ENCODE measurements at regions not wholly inside any gene's neighbourhood (a gene's known extent, or its start where the extent isn't known, plus 50 kb on each side); places are given as distances from the start of the nearest gene placed in this dataset.

- no peak overlapping the region for H3K4me3 Mint-ChIP-seq
- TF ChIP-seq, protein P1, sequence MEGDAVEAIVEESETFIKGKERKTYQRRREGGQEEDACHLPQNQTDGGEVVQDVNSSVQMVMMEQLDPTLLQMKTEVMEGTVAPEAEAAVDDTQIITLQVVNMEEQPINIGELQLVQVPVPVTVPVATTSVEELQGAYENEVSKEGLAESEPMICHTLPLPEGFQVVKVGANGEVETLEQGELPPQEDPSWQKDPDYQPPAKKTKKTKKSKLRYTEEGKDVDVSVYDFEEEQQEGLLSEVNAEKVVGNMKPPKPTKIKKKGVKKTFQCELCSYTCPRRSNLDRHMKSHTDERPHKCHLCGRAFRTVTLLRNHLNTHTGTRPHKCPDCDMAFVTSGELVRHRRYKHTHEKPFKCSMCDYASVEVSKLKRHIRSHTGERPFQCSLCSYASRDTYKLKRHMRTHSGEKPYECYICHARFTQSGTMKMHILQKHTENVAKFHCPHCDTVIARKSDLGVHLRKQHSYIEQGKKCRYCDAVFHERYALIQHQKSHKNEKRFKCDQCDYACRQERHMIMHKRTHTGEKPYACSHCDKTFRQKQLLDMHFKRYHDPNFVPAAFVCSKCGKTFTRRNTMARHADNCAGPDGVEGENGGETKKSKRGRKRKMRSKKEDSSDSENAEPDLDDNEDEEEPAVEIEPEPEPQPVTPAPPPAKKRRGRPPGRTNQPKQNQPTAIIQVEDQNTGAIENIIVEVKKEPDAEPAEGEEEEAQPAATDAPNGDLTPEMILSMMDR (conservative IDR thresholded peaks at IDR 0.05), result no peak
- peaks cover 1% of the 10 kb centered on the region for H3K9me3 Mint-ChIP-seq
- H3K27ac Mint-ChIP-seq, result no peak overlapping the region
- H3K27me3 Mint-ChIP-seq, result peaks cover 13% of the 10 kb centered on the region
- H3K4me1 Mint-ChIP-seq (ENCODE audit: unreplicated experiment), result peaks cover 15% of the 10 kb centered on the region
- DNase-seq (ENCODE audit: extremely low spot score, unreplicated experiment), result no peak
- H3K36me3 Mint-ChIP-seq, result no peaks in the 10 kb centered on the region
Measured at GRCh38 chr3:22895671-22896070, 307.5 kb upstream of the UBE2E2 start.

DNA sequence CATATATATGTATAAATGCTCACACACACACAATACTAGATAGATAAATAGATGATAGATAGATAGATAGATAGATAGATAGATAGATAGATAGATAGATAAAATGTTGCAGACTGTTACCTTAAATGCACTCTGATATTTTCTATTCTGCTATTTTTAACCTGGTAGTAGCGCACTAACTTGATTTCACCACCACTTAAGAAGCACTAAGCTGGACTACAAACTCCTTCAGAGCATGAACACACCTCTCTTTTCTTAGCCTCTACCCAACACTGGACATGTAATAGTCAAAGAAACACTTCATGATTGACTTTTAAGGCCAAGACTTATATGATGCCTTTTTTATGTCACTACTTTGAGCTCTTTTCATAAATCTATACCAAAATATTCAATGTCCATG is 304.6 kb upstream of the UBE2E2 start:
- no peak for DNase-seq (ENCODE audit: extremely low spot score, unreplicated experiment)
- no peaks in the 10 kb centered on the region for H3K36me3 Mint-ChIP-seq
- peaks cover 8% of the 10 kb centered on the region for H3K9me3 Mint-ChIP-seq
- peaks cover 3% of the 10 kb centered on the region for H3K27me3 Mint-ChIP-seq
- H3K4me3 Mint-ChIP-seq, result no peak overlapping the region
- no peak overlapping the region for H3K27ac Mint-ChIP-seq
- TF ChIP-seq, protein P1 (conservative IDR thresholded peaks at IDR 0.05), result no peak
- peaks cover 8% of the 10 kb centered on the region for H3K4me1 Mint-ChIP-seq (ENCODE audit: unreplicated experiment)

GRCh38 chr3:22899441-22899840 is 303.7 kb upstream of the UBE2E2 start:
- H3K27ac Mint-ChIP-seq, result no peak overlapping the region
- peaks cover under 1% of the 10 kb centered on the region for H3K27me3 Mint-ChIP-seq
- H3K4me1 Mint-ChIP-seq (ENCODE audit: unreplicated experiment), result peaks cover under 1% of the 10 kb centered on the region
- H3K9me3 Mint-ChIP-seq, result peaks cover 8% of the 10 kb centered on the region
- no peak for DNase-seq (ENCODE audit: extremely low spot score, unreplicated experiment)
- no peaks in the 10 kb centered on the region for H3K36me3 Mint-ChIP-seq
- H3K4me3 Mint-ChIP-seq, result no peak overlapping the region
- TF ChIP-seq, protein P1 (conservative IDR thresholded peaks at IDR 0.05), result no peak

GRCh38 chr3:22900296-22900695 is 302.8 kb upstream of the UBE2E2 start:
- no peak overlapping the region for H3K27ac Mint-ChIP-seq
- no peak overlapping the region for H3K4me3 Mint-ChIP-seq
- no peaks in the 10 kb centered on the region for H3K36me3 Mint-ChIP-seq
- no peak for DNase-seq (ENCODE audit: extremely low spot score, unreplicated experiment)
- H3K4me1 Mint-ChIP-seq (ENCODE audit: unreplicated experiment), result no peaks in the 10 kb centered on the region
- TF ChIP-seq, protein P1 (conservative IDR thresholded peaks at IDR 0.05), result no peak
- no peaks in the 10 kb centered on the region for H3K27me3 Mint-ChIP-seq
- H3K9me3 Mint-ChIP-seq, result peaks cover 8% of the 10 kb centered on the region

GRCh38 chr3:22901684-22902083 is 301.4 kb upstream of the UBE2E2 start:
- TF ChIP-seq, protein P1 (conservative IDR thresholded peaks at IDR 0.05), result peak; percentile 61
- Mint-ChIP-seq H3K4me1 (ENCODE audit: unreplicated experiment) (no peaks in the 10 kb centered on the region), H3K27ac (no peak overlapping the region), H3K4me3 (no peak overlapping the region), H3K9me3 (peaks cover 8% of the 10 kb centered on the region), H3K36me3 (no peaks in the 10 kb centered on the region), H3K27me3 (no peaks in the 10 kb centered on the region)
- DNase-seq (ENCODE audit: extremely low spot score, unreplicated experiment), result no peak
